SK-N-SH (cell line): ENCODE measurements at regions not wholly inside any gene's neighbourhood (a gene's known extent, or its start where the extent isn't known, plus 50 kb on each side); places are given as distances from the start of the nearest gene placed in this dataset.

Source experiments
- CTCF ChIA-PET: fragments of 300-600, 350-600 bp; formaldehyde crosslinking; extraction: SDS; loops from one replicate; lab custom pipeline; 2021; lab: Yijun Ruan, JAX
- POLR2A ChIA-PET: fragments of 350-600 bp; sonication (Branson Sonifier 250); formaldehyde crosslinking; extraction: SDS; loops from one replicate; lab custom pipeline; 2020; ENCODE audit warnings: antibody characterized with exemption, inconsistent platforms; lab: Yijun Ruan, JAX
- DNase-seq: peaks from one replicate; pipeline ENCODE4 v3.0.0; 2012
- H2AFZ ChIP-seq: fragments of 200-600 bp; sonication (generic); 2 replicates; pipeline ENCODE4 v1.8.1; 2016; ENCODE audit warnings: antibody characterized with exemption, mild to moderate bottlenecking, low read depth
- H3F3A ChIP-seq: fragments of 200-600 bp; sonication (generic); replicated peaks from 2 replicates; pipeline ENCODE3; 2016; ENCODE audit warnings: antibody characterized with exemption, mild to moderate bottlenecking; ENCODE audit not compliant: insufficient read depth
- H3K27ac ChIP-seq, 2 experiments: fragments of 200-500 bp in 1 of 2; fragments of 200-600 bp in 1 of 2; sonication (Bioruptor generic) in 1 of 2; sonication (generic), shearing (Covaris generic) in 1 of 2; 2 replicates each; pipeline versions ENCODE4 v1.5.1 to v1.6.1; 2014 to 2016; ENCODE audit warnings: low read depth in 2 of 2, inconsistent platforms in 1 of 2, low read length in 1 of 2, mild to moderate bottlenecking in 1 of 2, mixed read lengths in 1 of 2
- H3K27me3 ChIP-seq: fragments of 200-600 bp; sonication (generic), shearing (Covaris generic); 2 replicates; pipeline ENCODE4 v1.6.1; 2016; ENCODE audit warnings: mixed run types; ENCODE audit not compliant: insufficient read depth
- H3K36me3 ChIP-seq, 2 experiments: fragments of 200-500 bp in 1 of 2; fragments of 200-600 bp in 1 of 2; sonication (Bioruptor generic) in 1 of 2; sonication (generic) in 1 of 2; replicated peaks in 1 of 2; 2 replicates each; pipeline versions ENCODE3 to v1.5.1; 2014 to 2016; ENCODE audit warnings: low read length in 1 of 2, mild to moderate bottlenecking in 1 of 2; ENCODE audit not compliant: insufficient read depth in 2 of 2, control insufficient read depth in 1 of 2
- H3K4me1 ChIP-seq, 2 experiments: fragments of 200-500 bp in 1 of 2; fragments of 200-600 bp in 1 of 2; sonication (Bioruptor generic) in 1 of 2; sonication (generic), shearing (Covaris generic) in 1 of 2; 2 replicates each; pipeline versions ENCODE4 v1.5.1 to v1.6.1; 2014 to 2016; ENCODE audit warnings: low read depth in 1 of 2, low read length in 1 of 2, mixed run types in 1 of 2; ENCODE audit not compliant: insufficient read depth in 2 of 2, control insufficient read depth in 1 of 2
- H3K4me2 ChIP-seq: fragments of 200-600 bp; sonication (generic), shearing (Covaris generic); 2 replicates; pipeline ENCODE4 v1.6.1; 2017; ENCODE audit warnings: mixed run types
- H3K4me3 ChIP-seq, 2 experiments: fragments of 200-500 bp in 1 of 2; fragments of 200-600 bp in 1 of 2; sonication (Bioruptor generic) in 1 of 2; sonication (generic), shearing (Covaris generic) in 1 of 2; 2 replicates each; pipeline versions ENCODE4 v1.5.1 to v1.8.1; 2014 to 2016; ENCODE audit warnings: low read depth in 2 of 2, inconsistent platforms in 1 of 2, low read length in 1 of 2, mild to moderate bottlenecking in 1 of 2, mixed read lengths in 1 of 2, moderate library complexity in 1 of 2
- H3K79me2 ChIP-seq: fragments of 200-600 bp; sonication (generic); 2 replicates; pipeline ENCODE4 v1.8.1; 2017; ENCODE audit warnings: mild to moderate bottlenecking; ENCODE audit not compliant: insufficient read depth
- H3K9ac ChIP-seq: fragments of 200-600 bp; sonication (generic); 2 replicates; pipeline ENCODE4 v1.6.1; 2017; ENCODE audit warnings: mixed run types
- H3K9me2 ChIP-seq: fragments of 200-600 bp; sonication (generic); 2 replicates; pipeline ENCODE4 v1.6.1; 2017; ENCODE audit warnings: mixed run types
- H3K9me3 ChIP-seq: fragments of 200-600 bp; sonication (generic); 2 replicates; pipeline ENCODE4 v1.6.1; 2017; ENCODE audit warnings: mixed run types, mild to moderate bottlenecking, moderate library complexity
- H4K20me1 ChIP-seq: fragments of 200-600 bp; sonication (generic); 2 replicates; pipeline ENCODE4 v1.6.1; 2017; ENCODE audit warnings: mild to moderate bottlenecking, mixed run types; ENCODE audit not compliant: insufficient read depth
- CTCF ChIP-seq: fragments of 200-600 bp; sonication (generic); IDR thresholded peaks from 2 replicates; pipeline ENCODE4 v1.6.1; 2017; ENCODE audit warnings: antibody characterized with exemption, mild to moderate bottlenecking, moderate library complexity
- ELF1 ChIP-seq: IDR thresholded peaks from 2 replicates; pipeline ENCODE4 v1.4.0; 2012
- EZH2phosphoT487 ChIP-seq: fragments of 200-600 bp; sonication (generic); IDR thresholded peaks from 2 replicates; pipeline ENCODE4 v1.6.1; 2017; ENCODE audit warnings: low read depth, mixed run types, mild to moderate bottlenecking, antibody characterized with exemption, moderate library complexity, borderline replicate concordance
- GABPA ChIP-seq: IDR thresholded peaks from 2 replicates; pipeline ENCODE4 v1.4.0; 2012; ENCODE audit warnings: low read depth, mild to moderate bottlenecking
- GATA2 ChIP-seq: sonication (generic); formaldehyde crosslinking; IDR thresholded peaks from 2 replicates; pipeline ENCODE4 v1.5.0; 2020; ENCODE audit warnings: mild to moderate bottlenecking, missing genetic modification reagents
- MEF2A ChIP-seq: IDR thresholded peaks from 2 replicates; pipeline ENCODE4 v1.4.0; 2012; ENCODE audit warnings: low read depth, borderline replicate concordance
- NRF1 ChIP-seq: IDR thresholded peaks from 2 replicates; pipeline ENCODE4 v1.6.1; 2012; ENCODE audit warnings: low read depth, mild to moderate bottlenecking, low read length
- RAD21 ChIP-seq: IDR thresholded peaks from 2 replicates; pipeline ENCODE4 v1.6.1; 2012; ENCODE audit warnings: mild to moderate bottlenecking, low read length
- RCOR1 ChIP-seq: fragments of 150-350 bp; IDR thresholded peaks from 2 replicates; pipeline ENCODE4 v1.6.1; 2017; ENCODE audit warnings: antibody characterized with exemption, low read length
- SMC3 ChIP-seq: IDR thresholded peaks from 2 replicates; pipeline ENCODE4 v1.6.1; 2012; ENCODE audit warnings: low read depth, low read length, improper control_type of control experiment
- TEAD4 ChIP-seq: IDR thresholded peaks from 2 replicates; pipeline ENCODE4 v1.4.0; 2012; ENCODE audit warnings: mild to moderate bottlenecking, borderline replicate concordance; ENCODE audit not compliant: insufficient read depth
- USF1 ChIP-seq: IDR thresholded peaks from 2 replicates; pipeline ENCODE4 v1.4.0; 2012; ENCODE audit warnings: low read depth, borderline replicate concordance
- YY1 ChIP-seq: IDR thresholded peaks from 2 replicates; pipeline ENCODE4 v1.4.0; 2012; ENCODE audit warnings: low read depth, mild to moderate bottlenecking
- ZBTB33 ChIP-seq: IDR thresholded peaks from 2 replicates; pipeline ENCODE4 v1.4.0; 2012; ENCODE audit warnings: low read depth, borderline replicate concordance
- WGBS: methylation state at CpG from one replicate; pipeline ENCODE4 v1.1.6; 2017; ENCODE audit warnings: low lambda C conversion rate; 5-methylcytosine and 5-hydroxymethylcytosine counted together
- TF ChIP-seq, protein P1 (sequence below): fragments of 150-350 bp; IDR thresholded peaks from 2 replicates; pipeline ENCODE4 v1.6.1; 2017; ENCODE audit warnings: antibody characterized with exemption, low read length, low read depth, borderline replicate concordance

DNA sequence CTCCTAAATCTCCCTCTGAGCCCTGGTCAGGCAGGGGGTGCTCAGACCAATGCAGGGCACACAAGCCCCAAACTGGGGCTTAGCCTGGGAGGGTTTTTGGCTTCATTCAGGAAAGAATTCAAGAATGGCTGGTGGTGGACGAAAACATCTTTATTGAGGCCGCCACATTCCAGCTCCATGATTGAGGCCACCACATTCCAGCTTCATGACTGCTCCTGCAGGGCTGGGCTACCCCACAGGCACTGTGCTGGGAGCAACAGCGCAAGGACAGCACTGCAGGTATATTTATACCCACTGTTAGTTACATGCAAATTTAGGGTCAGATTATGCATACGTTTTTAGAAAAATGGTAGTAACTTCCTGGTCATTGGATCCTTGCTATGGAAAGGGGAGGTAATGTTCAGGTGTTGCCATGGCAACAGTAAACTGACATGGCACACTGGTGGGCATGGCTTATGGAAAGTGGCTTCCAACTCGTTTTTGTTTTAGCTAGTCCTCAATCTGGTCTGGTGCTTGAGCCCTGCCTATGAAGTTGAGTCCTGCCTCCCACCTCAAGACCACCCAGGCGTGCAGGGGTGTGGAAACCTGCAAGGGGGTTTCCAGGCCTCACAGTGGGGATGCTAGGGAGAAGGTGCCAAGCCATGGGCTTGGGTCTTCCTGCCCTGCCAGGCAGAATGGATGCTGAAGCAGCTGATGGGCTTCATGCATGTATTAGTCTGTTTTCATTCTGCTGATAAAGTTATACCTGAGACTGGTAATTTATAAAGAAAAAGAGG, 348.7 kb upstream of the AJAP1 start:
- no peaks in the 10 kb centered on the region for H3K27me3 ChIP-seq
- H3K4me3 ChIP-seq: no peak overlapping the region
- no peaks in the 10 kb centered on the region for H3K9me3 ChIP-seq
- POLR2A ChIA-PET: no interaction called here
- no peaks in the 10 kb centered on the region for H3K79me2 ChIP-seq
- WGBS: 0% methylated on average over 4 of the region's 6 CpGs
- H3K4me2 ChIP-seq: no peak overlapping the region
- no peaks in the 10 kb centered on the region for H4K20me1 ChIP-seq
- H3K4me1 ChIP-seq: no peaks in the 10 kb centered on the region
- H3K9ac ChIP-seq: no peak overlapping the region
- H3F3A ChIP-seq: no peaks in the 10 kb centered on the region
- no peak overlapping the region for H3K27ac ChIP-seq
- CTCF ChIA-PET: no interaction called here
- DNase-seq: no peak
- H2AFZ ChIP-seq: no peak overlapping the region
- TF ChIP-seq RAD21 (no peak), GATA2 (CRISPR knock-in tag) (no peak), NRF1 (no peak), ZBTB33 (no peak), SMC3 (no peak), CTCF (no peak), YY1 (no peak), USF1 (no peak), ELF1 (no peak), GABPA (no peak), MEF2A (no peak), EZH2phosphoT487 (no peak), RCOR1 (no peak), TEAD4 (no peak)
- TF ChIP-seq, protein P1, sequence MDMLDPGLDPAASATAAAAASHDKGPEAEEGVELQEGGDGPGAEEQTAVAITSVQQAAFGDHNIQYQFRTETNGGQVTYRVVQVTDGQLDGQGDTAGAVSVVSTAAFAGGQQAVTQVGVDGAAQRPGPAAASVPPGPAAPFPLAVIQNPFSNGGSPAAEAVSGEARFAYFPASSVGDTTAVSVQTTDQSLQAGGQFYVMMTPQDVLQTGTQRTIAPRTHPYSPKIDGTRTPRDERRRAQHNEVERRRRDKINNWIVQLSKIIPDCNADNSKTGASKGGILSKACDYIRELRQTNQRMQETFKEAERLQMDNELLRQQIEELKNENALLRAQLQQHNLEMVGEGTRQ: no peak
- H3K36me3 ChIP-seq: no peaks in the 10 kb centered on the region
- no peaks in the 10 kb centered on the region for H3K9me2 ChIP-seq
